ENCODE measurements at regions not wholly inside any gene's neighbourhood (a gene's known extent, or its start where the extent isn't known, plus 50 kb on each side); places are given as distances from the start of the nearest gene placed in this dataset.

DNA sequence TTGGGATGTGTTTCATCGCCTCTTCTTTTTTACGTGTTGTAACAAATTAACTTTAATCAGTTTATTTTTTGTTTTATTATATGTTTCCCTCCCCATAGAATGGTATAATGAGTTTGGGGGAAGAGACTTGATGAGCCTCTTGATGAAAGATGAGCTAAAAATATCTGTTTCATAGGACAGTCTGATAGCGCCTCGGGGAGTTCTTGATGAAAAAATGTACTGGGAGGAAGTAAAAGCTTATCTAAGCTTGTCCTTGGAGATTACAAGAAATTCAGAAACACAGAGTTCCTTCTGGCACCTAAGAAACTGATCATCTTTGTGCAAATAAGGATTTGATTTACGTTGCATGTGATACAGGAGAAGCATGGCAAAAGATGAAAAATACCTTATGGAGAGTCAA, 350.2 kb upstream of the CDH8 start:
- Mint-ChIP-seq H3K36me3 (ENCODE audit: low read depth) (no peaks in the 10 kb centered on the region), H3K9me3 (peaks cover 12% of the 10 kb centered on the region), H3K27ac (no peak overlapping the region), H3K27me3 (no peaks in the 10 kb centered on the region), H3K4me1 (no peaks in the 10 kb centered on the region), H3K4me3 (no peak overlapping the region)
- ChIA-PET CTCF (no interaction called here), POLR2A (no interaction called here)
- no peak for DNase-seq

GRCh38 chr16:62383941-62384340, 347.7 kb upstream of the CDH8 start:
- peaks cover 12% of the 10 kb centered on the region for H3K9me3 Mint-ChIP-seq
- H3K27me3 Mint-ChIP-seq = no peaks in the 10 kb centered on the region
- no peak overlapping the region for H3K4me3 Mint-ChIP-seq
- H3K36me3 Mint-ChIP-seq (ENCODE audit: low read depth) = no peaks in the 10 kb centered on the region
- H3K27ac Mint-ChIP-seq = no peak overlapping the region
- H3K4me1 Mint-ChIP-seq = no peaks in the 10 kb centered on the region
- POLR2A ChIA-PET = no interaction called here
- no peak for DNase-seq
- CTCF ChIA-PET = no interaction called here

DNA sequence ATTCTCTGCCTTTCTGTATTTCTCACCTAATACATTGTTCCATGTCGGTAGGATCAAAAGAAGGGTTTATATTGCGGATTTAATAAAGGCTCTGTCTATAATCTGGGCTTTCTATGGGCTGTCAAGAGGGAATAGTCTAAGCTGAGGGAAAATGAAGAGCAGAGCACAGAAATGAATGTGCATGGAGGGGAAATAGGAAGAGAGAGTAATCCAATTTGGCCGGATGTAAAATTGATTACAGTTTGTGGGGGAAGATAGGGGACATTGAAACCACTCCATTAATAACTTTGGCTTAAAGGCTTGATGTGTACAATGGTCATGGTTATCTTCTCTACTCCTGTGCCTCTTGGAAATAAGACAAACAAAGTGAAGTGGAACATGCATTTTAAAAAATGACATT, 334.2 kb upstream of the CDH8 start:
- Mint-ChIP-seq H3K27ac (no peak overlapping the region), H3K4me1 (no peaks in the 10 kb centered on the region), H3K9me3 (peaks cover 10% of the 10 kb centered on the region), H3K4me3 (no peak overlapping the region), H3K36me3 (ENCODE audit: low read depth) (no peaks in the 10 kb centered on the region), H3K27me3 (no peaks in the 10 kb centered on the region)
- ChIA-PET POLR2A (no interaction called here), CTCF (no interaction called here)
- DNase-seq = no peak

DNA sequence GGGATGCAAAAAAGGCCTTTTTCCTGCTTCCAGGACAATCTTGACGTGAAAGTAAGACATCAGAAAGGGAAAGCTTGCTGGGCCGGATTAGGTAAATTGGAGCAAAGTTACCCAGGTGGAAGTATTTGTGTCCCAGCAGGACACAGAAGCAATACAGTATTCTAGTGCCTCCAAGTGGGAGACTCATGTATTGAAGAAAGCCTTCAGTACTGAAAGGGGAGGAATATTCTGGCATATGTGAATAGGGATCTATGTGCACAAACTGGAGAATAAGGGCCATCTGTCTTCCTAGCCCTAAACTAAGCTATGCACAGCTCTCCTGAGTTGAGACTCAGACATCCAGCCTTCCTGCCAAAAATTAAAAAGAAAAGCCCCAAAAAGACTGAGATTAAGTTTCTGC, 327.3 kb upstream of the CDH8 start:
- ChIA-PET POLR2A (no interaction called here), CTCF (no interaction called here)
- DNase-seq = no peak
- no peaks in the 10 kb centered on the region for H3K4me1 Mint-ChIP-seq
- H3K9me3 Mint-ChIP-seq = peaks cover 3% of the 10 kb centered on the region
- no peak overlapping the region for H3K4me3 Mint-ChIP-seq
- no peaks in the 10 kb centered on the region for H3K36me3 Mint-ChIP-seq (ENCODE audit: low read depth)
- no peaks in the 10 kb centered on the region for H3K27me3 Mint-ChIP-seq
- no peak overlapping the region for H3K27ac Mint-ChIP-seq

- no peak overlapping the region for H3K4me3 Mint-ChIP-seq
- no peak for DNase-seq
- H3K4me1 Mint-ChIP-seq = no peaks in the 10 kb centered on the region
- peaks cover 5% of the 10 kb centered on the region for H3K9me3 Mint-ChIP-seq
- CTCF ChIA-PET = no interaction called here
- no peaks in the 10 kb centered on the region for H3K27me3 Mint-ChIP-seq
- no peaks in the 10 kb centered on the region for H3K36me3 Mint-ChIP-seq (ENCODE audit: low read depth)
- POLR2A ChIA-PET = no interaction called here
- H3K27ac Mint-ChIP-seq = no peak overlapping the region
Measured at GRCh38 chr16:62353355-62353754, 317.1 kb upstream of the CDH8 start.

DNA sequence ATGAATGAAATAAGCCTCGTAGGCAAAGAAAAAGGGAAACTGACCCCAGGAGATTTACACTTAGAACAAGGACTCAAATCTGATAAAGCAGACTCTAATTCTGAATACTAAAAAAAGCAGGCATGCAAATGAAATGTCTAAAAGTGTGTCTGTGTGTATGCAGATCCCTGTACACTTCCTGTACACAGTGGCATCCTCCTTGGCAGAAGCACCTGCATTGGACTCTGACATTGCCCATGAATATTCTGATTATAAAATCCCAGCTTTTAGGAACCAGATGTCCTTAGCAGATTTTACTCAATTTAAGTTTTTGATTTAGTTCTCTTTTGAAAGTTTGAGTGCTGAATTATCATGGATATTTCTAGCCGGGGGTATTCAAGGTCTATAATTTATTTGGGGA, 306.0 kb upstream of the CDH8 start:
- no peak overlapping the region for H3K4me3 Mint-ChIP-seq
- no peak for DNase-seq
- H3K36me3 Mint-ChIP-seq (ENCODE audit: low read depth) = no peaks in the 10 kb centered on the region
- no peak overlapping the region for H3K27ac Mint-ChIP-seq
- CTCF ChIA-PET = no interaction called here
- peaks cover 3% of the 10 kb centered on the region for H3K9me3 Mint-ChIP-seq
- POLR2A ChIA-PET = no interaction called here
- H3K27me3 Mint-ChIP-seq = no peaks in the 10 kb centered on the region
- H3K4me1 Mint-ChIP-seq = no peaks in the 10 kb centered on the region

DNA sequence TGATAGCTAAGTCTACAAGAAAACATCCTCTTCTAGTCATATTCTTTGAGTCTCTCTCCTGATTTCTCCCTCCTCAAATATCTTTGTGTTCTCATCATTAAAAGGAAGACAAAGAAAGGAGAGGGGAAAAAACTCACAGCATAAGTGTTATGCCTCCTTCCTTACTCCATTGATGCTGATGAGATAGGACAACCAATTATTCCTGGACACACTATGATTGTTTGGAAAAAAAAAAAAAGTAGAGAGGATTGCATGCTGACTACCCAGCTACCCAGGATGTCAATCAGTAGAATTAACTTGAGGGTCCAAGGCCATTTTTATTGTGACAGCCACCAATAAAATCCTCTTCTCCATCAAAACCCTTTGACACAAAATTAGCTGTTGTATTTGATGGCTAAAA, 299.1 kb upstream of the CDH8 start:
- ChIA-PET CTCF (interaction anchor here (0.6 kb wide), 1 partner anchor 76 kb away, joined by 4 read pairs; no protein-coding TSS in a partner anchor), POLR2A (no interaction called here)
- peaks cover 4% of the 10 kb centered on the region for H3K9me3 Mint-ChIP-seq
- H3K27me3 Mint-ChIP-seq = no peaks in the 10 kb centered on the region
- H3K4me1 Mint-ChIP-seq = no peaks in the 10 kb centered on the region
- no peaks in the 10 kb centered on the region for H3K36me3 Mint-ChIP-seq (ENCODE audit: low read depth)
- DNase-seq = no peak
- H3K27ac Mint-ChIP-seq = no peak overlapping the region
- no peak overlapping the region for H3K4me3 Mint-ChIP-seq

DNA sequence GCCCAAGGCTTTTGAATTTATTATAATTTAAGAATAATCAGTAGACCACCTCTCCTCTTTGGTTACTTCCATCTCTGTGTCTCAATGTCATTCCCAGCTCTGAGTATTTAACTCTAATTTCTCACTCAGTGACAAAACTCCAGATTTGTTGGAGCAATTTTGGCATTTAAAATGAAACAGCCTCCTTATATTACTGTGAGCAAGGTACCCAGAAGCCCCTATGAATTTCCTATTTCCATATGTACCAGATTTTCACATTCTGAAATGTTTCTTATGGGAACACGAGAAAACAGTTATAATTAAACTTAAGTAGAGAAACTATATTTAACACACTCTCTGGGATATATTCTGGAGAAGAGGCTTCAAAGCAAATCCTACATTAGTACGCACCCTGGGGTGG, 285.4 kb upstream of the CDH8 start:
- no peaks in the 10 kb centered on the region for H3K36me3 Mint-ChIP-seq (ENCODE audit: low read depth)
- no peaks in the 10 kb centered on the region for H3K4me1 Mint-ChIP-seq
- peaks cover 10% of the 10 kb centered on the region for H3K9me3 Mint-ChIP-seq
- ChIA-PET POLR2A (no interaction called here), CTCF (no interaction called here)
- H3K27ac Mint-ChIP-seq = no peak overlapping the region
- DNase-seq = no peak
- H3K27me3 Mint-ChIP-seq = no peaks in the 10 kb centered on the region
- H3K4me3 Mint-ChIP-seq = no peak overlapping the region

- POLR2A ChIA-PET = no interaction called here
- Mint-ChIP-seq H3K27me3 (no peaks in the 10 kb centered on the region), H3K27ac (no peak overlapping the region), H3K36me3 (ENCODE audit: low read depth) (no peaks in the 10 kb centered on the region), H3K4me1 (no peaks in the 10 kb centered on the region), H3K4me3 (no peak overlapping the region), H3K9me3 (peaks cover 16% of the 10 kb centered on the region)
- DNase-seq = no peak
- CTCF ChIA-PET = no interaction called here
Measured at GRCh38 chr16:62298600-62298999, 262.4 kb upstream of the CDH8 start.

GRCh38 chr16:62294213-62294972, 258.2 kb upstream of the CDH8 start:
- no peak overlapping the region for H3K27ac Mint-ChIP-seq
- peaks cover 15% of the 10 kb centered on the region for H3K9me3 Mint-ChIP-seq
- CTCF ChIA-PET = interaction anchor here (0.6 kb wide), 1 partner anchor 19 kb away, joined by 3 read pairs; no protein-coding TSS in a partner anchor
- POLR2A ChIA-PET = no interaction called here
- no peaks in the 10 kb centered on the region for H3K27me3 Mint-ChIP-seq
- H3K36me3 Mint-ChIP-seq (ENCODE audit: low read depth) = no peaks in the 10 kb centered on the region
- H3K4me3 Mint-ChIP-seq = no peak overlapping the region
- H3K4me1 Mint-ChIP-seq = no peaks in the 10 kb centered on the region
- no peak for DNase-seq

DNA sequence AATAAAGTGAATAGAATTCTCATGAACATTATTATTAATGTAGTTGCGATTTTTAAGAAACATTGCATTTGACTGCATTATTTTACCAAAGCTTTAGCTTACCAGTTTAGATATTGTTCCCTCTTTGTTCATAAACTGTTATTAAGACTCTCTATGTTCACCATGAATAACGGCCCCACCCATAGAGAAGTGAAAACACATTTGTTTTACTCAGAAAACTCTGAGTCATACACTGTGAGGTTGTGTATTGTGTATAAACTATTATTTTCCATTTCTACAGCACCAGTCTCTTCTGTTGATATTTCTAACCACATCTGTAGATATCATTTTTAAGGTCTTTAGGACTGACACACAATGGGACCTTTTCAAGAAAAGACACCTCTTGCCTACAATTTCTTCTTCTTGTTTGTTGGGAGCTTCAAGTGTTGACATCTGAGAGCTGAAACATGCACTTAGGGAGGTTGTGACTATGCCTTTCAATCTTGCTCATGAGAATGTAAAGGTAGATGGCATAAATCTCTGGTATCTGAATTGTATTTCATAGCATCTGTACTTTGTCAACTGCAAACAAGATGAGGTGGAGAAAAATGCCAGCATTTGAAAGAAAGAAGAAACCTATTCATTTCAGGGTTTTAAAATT, 252.9 kb upstream of the CDH8 start:
- ChIA-PET CTCF (no interaction called here), POLR2A (no interaction called here)
- Mint-ChIP-seq H3K36me3 (ENCODE audit: low read depth) (no peaks in the 10 kb centered on the region), H3K27ac (no peak overlapping the region), H3K27me3 (no peaks in the 10 kb centered on the region), H3K4me3 (no peak overlapping the region), H3K4me1 (no peaks in the 10 kb centered on the region), H3K9me3 (peaks cover 12% of the 10 kb centered on the region)
- DNase-seq = no peak

- Mint-ChIP-seq H3K9me3 (peaks cover 3% of the 10 kb centered on the region), H3K27me3 (no peaks in the 10 kb centered on the region), H3K4me3 (no peak overlapping the region), H3K27ac (no peak overlapping the region), H3K4me1 (no peaks in the 10 kb centered on the region), H3K36me3 (ENCODE audit: low read depth) (no peaks in the 10 kb centered on the region)
- POLR2A ChIA-PET = no interaction called here
- CTCF ChIA-PET = no interaction called here
- DNase-seq = no peak
Measured at GRCh38 chr16:62280506-62280905, 244.3 kb upstream of the CDH8 start.

DNA sequence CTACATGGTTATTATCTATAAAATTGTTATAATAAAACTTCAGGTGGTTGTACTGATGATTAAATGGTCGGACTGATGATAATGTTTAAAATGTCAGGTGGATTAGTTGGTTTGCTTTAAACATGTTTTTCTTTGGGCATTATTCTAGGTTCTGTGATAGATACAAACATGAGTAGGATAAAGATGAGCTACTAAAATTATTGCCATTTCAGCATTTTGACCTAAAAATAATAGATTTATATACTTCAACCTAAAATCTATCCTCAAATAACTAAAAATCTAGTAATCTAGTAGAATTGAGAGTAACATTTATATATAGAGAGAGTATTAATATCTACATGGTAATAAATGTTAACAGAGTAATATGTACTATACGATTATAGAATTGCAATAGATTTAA, 241.7 kb upstream of the CDH8 start:
- CTCF ChIA-PET = no interaction called here
- no peaks in the 10 kb centered on the region for H3K36me3 Mint-ChIP-seq (ENCODE audit: low read depth)
- no peak for DNase-seq
- no peaks in the 10 kb centered on the region for H3K27me3 Mint-ChIP-seq
- H3K4me1 Mint-ChIP-seq = no peaks in the 10 kb centered on the region
- POLR2A ChIA-PET = no interaction called here
- H3K9me3 Mint-ChIP-seq = peaks cover 5% of the 10 kb centered on the region
- H3K4me3 Mint-ChIP-seq = no peak overlapping the region
- no peak overlapping the region for H3K27ac Mint-ChIP-seq

DNA sequence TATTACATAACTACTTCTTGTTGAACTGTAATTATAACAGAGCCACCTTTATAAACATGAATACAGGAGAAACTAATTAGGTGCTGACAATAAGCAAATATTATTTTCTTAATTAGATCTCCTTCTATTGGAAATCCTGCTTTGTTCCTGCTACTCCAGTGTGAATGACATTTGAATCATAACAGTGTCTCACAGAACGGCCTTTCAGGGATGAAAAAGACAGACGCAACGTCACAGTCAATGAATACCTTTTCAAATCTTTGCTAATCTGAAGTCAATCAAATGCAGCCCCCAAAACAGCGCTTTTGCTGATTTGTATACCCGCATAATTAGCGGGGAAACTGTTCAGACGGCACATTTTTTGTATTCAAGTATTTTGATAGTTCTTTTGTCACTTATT, 240.4 kb upstream of the CDH8 start:
- ChIA-PET CTCF (no interaction called here), POLR2A (no interaction called here)
- Mint-ChIP-seq H3K4me3 (no peak overlapping the region), H3K4me1 (no peaks in the 10 kb centered on the region), H3K36me3 (ENCODE audit: low read depth) (no peaks in the 10 kb centered on the region), H3K27me3 (no peaks in the 10 kb centered on the region), H3K27ac (no peak overlapping the region), H3K9me3 (peaks cover 7% of the 10 kb centered on the region)
- DNase-seq = no peak
